ENCODE measurements at regions not wholly inside any gene's neighbourhood (a gene's known extent, or its start where the extent isn't known, plus 50 kb on each side); places are given as distances from the start of the nearest gene placed in this dataset.
A peak's percentile ranks its signal among the peaks of the same experiment; 100 is the strongest.
"Not testable (repeated sequence)": the region's sequence is repeated elsewhere in the genome, so short reads cannot be mapped to it uniquely, and the experiment has no call there.

GRCh38 chr9:135356796-135357195 is 122.8 kb upstream of the PPP1R26 start:
- Mint-ChIP-seq H3K27me3 (peaks cover 6% of the 10 kb centered on the region), H3K4me3 (no peak overlapping the region), H3K27ac (no peak overlapping the region), H3K4me1 (peaks cover 4% of the 10 kb centered on the region), H3K36me3 (ENCODE audit: low read depth) (no peaks in the 10 kb centered on the region), H3K9me3 (no peaks in the 10 kb centered on the region)
- ATAC-seq (replicated peaks) = no peak

DNA sequence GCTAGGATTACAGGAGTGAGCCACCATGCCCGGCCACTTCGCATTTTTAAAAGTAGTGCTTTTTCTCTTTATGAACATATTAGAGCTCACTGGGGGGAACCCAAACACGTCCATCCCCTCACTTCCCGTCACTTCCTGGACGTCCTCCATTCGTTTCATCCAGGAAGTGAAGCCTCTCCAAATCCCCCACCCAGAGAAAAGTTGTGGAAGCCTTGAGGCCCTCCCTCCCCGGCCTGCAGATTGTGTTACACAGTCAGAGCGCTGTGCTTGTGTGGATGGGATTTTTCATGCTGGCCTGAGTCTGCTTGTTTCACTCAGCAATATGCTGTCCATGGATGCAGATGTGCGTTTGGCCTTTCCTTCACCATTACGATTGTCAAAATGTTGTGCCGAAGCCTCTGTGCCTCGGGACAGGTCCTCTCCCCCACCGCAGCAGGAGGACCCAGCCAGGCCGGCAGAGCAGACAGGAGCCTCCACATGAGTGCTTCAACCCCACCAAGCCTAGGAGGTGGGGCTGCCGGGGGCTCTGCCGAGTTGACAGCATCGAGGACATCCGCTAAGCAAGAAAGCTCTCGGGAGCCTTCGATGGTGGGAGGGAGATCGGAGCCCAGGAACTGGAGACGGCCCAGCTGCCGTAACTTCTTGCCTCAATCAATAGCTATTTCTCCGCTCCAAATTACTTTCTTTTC is 121.6 kb upstream of the PPP1R26 start:
- no peak overlapping the region for H3K27ac Mint-ChIP-seq
- H3K4me1 Mint-ChIP-seq = peaks cover 4% of the 10 kb centered on the region
- no peaks in the 10 kb centered on the region for H3K36me3 Mint-ChIP-seq (ENCODE audit: low read depth)
- ATAC-seq (replicated peaks) = no peak
- peaks cover 6% of the 10 kb centered on the region for H3K27me3 Mint-ChIP-seq
- H3K4me3 Mint-ChIP-seq = no peak overlapping the region
- no peaks in the 10 kb centered on the region for H3K9me3 Mint-ChIP-seq

DNA sequence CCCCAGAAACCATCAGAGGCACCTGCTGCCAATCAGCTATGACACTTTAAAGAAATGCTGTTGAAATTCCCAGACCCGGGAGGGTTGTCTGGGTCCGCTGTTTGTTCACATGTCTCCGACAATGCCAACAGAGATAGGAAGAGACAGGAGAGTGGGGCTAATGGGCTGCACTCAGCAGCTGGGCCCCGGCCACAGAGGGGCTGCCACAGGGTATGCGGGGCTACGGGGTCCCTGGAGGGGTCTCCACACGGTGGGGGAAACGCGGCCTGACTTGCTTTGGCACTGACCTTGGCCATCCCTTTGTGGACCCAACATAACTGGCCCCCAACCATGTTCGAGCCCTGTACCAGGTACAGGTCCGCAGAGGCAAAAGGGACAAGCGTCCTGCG is 121.0 kb upstream of the PPP1R26 start:
- Mint-ChIP-seq H3K27me3 (peaks cover 6% of the 10 kb centered on the region), H3K4me1 (peaks cover 4% of the 10 kb centered on the region), H3K4me3 (no peak overlapping the region), H3K36me3 (ENCODE audit: low read depth) (no peaks in the 10 kb centered on the region), H3K9me3 (no peaks in the 10 kb centered on the region), H3K27ac (no peak overlapping the region)
- ATAC-seq (replicated peaks) = no peak

GRCh38 chr9:135359764-135360163 is 119.8 kb upstream of the PPP1R26 start:
- peaks cover 6% of the 10 kb centered on the region for H3K27me3 Mint-ChIP-seq
- no peak overlapping the region for H3K27ac Mint-ChIP-seq
- ATAC-seq (replicated peaks) = peak; percentile 29
- no peaks in the 10 kb centered on the region for H3K36me3 Mint-ChIP-seq (ENCODE audit: low read depth)
- H3K9me3 Mint-ChIP-seq = no peaks in the 10 kb centered on the region
- peaks cover 4% of the 10 kb centered on the region for H3K4me1 Mint-ChIP-seq
- no peak overlapping the region for H3K4me3 Mint-ChIP-seq

DNA sequence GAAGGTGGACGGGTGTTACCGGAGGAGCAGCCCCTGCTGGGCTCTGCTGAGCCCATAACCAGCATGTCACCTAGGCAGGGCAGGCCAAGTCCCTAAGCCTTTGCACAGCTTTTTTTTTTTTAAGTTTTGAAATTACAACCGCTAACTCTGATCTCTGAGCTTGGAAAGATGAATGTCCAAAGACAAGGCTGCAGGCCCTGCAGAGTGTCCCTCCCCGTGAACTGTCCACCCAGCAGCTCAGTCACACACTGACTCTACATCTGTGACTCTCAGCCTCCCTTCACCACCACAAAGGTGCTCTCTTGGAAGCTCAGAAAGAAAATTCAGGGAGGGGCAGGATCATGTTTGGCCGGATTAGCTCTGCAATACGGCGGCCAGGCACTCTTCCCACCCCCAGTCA is 119.0 kb upstream of the PPP1R26 start:
- no peak overlapping the region for H3K4me3 Mint-ChIP-seq
- peaks cover 4% of the 10 kb centered on the region for H3K4me1 Mint-ChIP-seq
- no peak overlapping the region for H3K27ac Mint-ChIP-seq

DNA sequence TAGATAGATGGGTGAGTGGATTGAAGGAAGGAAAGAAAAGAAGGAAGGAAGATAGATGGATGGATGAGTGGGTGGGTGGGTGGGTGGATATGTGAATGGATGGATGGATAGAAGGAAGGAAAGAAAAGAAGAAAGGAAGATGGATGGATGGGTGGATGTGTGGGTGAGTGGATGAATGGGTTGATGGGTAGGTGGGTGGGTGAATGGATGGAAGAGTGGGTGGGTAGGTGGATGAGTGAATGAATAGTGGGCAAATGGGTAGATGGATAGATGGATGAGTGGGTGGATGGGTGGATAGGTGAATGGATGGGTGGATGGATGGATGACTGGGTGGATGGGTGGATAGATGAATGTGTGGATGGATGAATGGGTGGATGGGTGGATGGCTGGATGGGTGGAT is 117.9 kb upstream of the PPP1R26 start:
- H3K36me3 Mint-ChIP-seq (ENCODE audit: low read depth); H3K27me3 Mint-ChIP-seq; H3K4me3 Mint-ChIP-seq; H3K27ac Mint-ChIP-seq; ATAC-seq (replicated peaks); H3K9me3 Mint-ChIP-seq; H3K4me1 Mint-ChIP-seq: not testable (repeated sequence)

More for the DNA sequence above, 119.0 kb upstream of the PPP1R26 start:
- Mint-ChIP-seq H3K27me3 (peaks cover 6% of the 10 kb centered on the region), H3K36me3 (ENCODE audit: low read depth) (no peaks in the 10 kb centered on the region), H3K9me3 (no peaks in the 10 kb centered on the region)
- no peak for ATAC-seq (replicated peaks)

DNA sequence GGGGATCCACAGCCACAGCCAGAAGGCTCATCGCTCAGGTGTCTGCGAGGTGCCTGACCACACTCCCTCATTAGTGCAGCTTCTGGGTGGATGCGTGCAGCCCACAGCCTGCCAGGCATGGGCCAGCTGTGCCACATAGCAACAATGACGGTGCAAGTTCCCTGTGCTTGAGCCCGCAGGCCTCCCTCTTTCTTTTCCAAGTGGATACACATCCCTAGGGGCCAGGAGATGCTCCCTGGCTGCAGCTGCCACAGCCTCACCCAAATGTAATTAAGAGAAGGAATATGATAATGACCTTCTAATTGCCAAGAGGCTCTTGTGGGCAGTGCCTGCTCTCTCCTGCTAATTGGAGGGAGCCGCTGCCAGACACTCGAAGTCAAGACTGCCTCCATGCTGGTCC is 116.0 kb upstream of the PPP1R26 start:
- Mint-ChIP-seq H3K36me3 (ENCODE audit: low read depth) (no peaks in the 10 kb centered on the region), H3K4me1 (peaks cover 4% of the 10 kb centered on the region), H3K27me3 (peaks cover 6% of the 10 kb centered on the region), H3K4me3 (no peak overlapping the region), H3K27ac (no peak overlapping the region), H3K9me3 (no peaks in the 10 kb centered on the region)
- ATAC-seq (replicated peaks) = no peak

DNA sequence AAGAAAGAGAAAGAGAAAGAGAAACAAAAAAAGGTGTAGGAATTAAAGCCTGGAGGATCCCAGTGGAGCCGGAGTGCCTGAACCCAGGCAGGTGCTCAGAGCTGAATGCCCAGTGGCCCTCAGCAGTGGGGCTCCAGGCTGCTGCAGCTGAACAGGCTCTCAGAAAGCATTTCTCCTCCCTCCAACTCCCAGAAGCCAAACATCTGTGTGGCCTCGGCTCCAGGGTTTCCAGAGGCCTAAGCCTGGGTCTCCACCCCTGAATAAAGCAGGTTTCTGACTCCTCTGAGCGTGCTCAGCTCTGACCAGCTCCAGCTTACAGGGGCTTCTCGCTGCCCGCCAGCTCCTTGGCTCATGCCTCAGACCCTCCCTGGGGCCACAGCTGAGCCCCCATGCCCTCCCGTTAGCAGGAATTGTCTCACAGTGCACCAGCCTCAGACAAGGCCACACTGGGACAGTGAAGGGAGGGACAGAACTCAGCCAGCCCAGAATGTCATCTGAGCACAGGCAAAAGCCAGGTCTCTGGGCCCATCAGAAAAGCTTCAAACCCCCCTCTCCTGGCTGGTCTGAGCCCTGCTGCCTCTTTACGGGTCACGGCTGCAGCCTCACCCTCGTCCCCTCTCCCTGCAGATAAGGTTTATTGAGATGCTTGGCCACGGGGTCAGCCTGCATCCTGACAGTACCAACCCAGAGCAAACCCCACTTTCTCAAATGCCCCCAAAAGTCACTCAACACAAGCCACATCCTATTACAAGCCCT is 114.4 kb upstream of the PPP1R26 start:
- ATAC-seq (replicated peaks) = no peak
- Mint-ChIP-seq H3K4me1 (peaks cover 4% of the 10 kb centered on the region), H3K27ac (no peak overlapping the region), H3K4me3 (no peak overlapping the region), H3K27me3 (peaks cover 6% of the 10 kb centered on the region), H3K36me3 (ENCODE audit: low read depth) (no peaks in the 10 kb centered on the region), H3K9me3 (no peaks in the 10 kb centered on the region)

DNA sequence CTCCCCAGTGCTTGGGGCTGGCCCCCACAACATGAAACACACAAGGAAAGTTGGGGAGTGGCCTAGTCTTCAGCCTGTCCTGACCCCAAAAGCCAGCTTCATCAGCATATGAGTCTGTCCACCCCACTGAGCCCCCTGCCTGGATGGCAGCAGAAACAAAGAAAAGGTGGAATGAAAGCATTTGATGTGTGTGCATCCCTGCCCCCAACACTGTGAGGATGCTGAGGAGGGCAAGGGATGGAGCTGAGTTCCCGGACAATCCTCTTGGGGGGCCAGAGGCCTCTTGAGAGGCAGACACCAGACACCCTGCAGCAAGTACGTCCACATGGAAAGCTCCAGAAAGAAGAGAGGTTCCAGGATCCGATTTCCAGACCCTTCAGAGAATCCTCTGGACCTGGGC is 113.5 kb upstream of the PPP1R26 start:
- H3K9me3 Mint-ChIP-seq = no peaks in the 10 kb centered on the region
- no peak for ATAC-seq (replicated peaks)
- no peaks in the 10 kb centered on the region for H3K36me3 Mint-ChIP-seq (ENCODE audit: low read depth)
- H3K4me3 Mint-ChIP-seq = no peak overlapping the region
- peaks cover 6% of the 10 kb centered on the region for H3K27me3 Mint-ChIP-seq
- H3K27ac Mint-ChIP-seq = no peak overlapping the region
- H3K4me1 Mint-ChIP-seq = peaks cover 4% of the 10 kb centered on the region

DNA sequence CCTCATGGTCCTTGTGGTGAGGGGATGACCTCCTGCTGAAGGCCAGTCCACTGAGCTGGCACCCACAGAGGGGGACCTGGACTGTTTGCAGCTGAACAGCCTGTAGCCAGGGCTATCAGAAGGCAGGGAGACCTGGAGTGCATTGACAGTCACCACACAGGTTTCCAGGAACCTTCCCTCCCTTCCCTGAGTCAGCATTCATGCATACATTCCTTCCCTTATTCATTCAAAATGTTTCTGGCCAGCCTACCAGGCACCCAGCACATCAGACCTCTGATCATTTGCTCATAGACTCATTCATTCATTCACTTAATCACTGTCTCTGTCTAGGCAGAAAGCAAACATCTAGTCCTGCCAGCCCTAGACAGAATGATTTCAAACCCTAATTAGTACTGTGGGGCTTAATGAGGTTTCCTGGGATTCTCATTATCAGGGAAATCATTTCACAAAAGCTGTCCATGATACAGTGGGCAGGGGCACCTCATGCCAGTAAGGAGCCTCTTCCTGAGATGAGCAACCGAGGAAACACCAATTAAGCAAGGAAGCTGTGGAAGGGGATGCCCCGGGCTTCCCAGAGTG is 110.1 kb upstream of the PPP1R26 start:
- no peak for ATAC-seq (replicated peaks)
- H3K27ac Mint-ChIP-seq = no peak overlapping the region
- no peaks in the 10 kb centered on the region for H3K9me3 Mint-ChIP-seq
- H3K27me3 Mint-ChIP-seq = peaks cover 5% of the 10 kb centered on the region
- no peaks in the 10 kb centered on the region for H3K4me1 Mint-ChIP-seq
- H3K4me3 Mint-ChIP-seq = no peak overlapping the region
- no peaks in the 10 kb centered on the region for H3K36me3 Mint-ChIP-seq (ENCODE audit: low read depth)

DNA sequence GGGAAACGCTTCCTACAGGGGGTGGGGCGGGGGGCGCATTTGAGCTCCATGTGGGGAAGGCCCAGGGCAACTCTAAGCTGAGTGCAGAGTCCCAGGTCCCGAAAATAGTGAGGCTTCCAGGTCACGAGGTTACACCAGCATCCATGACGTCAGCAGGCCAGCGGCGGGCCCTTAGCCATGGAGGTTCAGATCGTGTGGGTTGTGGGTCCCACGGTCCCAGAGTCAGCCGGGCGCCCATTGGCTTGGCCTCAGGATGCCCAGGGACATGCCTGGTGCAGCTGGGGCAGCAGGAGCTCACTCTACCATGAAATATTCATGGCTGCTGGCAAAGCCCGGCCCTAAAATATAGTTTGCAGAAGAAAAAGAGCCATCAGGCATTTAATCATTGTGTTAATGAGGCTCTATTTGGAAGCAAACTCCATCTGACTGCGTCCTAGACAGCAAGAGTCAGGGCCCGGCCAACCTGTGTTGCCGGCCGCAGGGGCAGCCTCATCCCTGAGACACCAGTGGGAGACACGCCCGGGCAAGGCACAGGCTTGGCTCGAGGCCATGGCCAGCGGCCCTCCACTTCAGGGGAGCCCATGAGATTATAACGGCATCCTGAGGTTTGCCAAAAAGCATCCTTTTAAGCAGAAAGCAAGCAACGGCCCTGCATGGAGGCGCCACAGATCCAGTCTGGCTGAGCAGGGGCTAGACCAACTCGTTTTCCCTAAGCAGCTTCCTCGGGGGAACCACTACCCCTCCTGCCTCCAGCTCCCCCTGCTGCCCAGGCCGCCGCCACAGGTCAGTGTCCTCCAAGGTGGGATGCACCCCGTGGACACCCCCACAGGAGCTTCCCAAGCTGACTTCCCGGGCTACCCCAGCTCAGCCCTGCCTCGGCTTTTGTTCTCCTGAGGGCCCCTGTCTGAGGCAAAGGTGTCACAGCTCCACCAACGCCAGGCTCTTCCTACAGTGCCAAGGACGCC is 108.9 kb upstream of the PPP1R26 start:
- Mint-ChIP-seq H3K36me3 (ENCODE audit: low read depth) (no peaks in the 10 kb centered on the region), H3K27me3 (peaks cover 10% of the 10 kb centered on the region), H3K9me3 (no peaks in the 10 kb centered on the region), H3K27ac (no peak overlapping the region), H3K4me3 (no peak overlapping the region), H3K4me1 (no peaks in the 10 kb centered on the region)
- no peak for ATAC-seq (replicated peaks)

DNA sequence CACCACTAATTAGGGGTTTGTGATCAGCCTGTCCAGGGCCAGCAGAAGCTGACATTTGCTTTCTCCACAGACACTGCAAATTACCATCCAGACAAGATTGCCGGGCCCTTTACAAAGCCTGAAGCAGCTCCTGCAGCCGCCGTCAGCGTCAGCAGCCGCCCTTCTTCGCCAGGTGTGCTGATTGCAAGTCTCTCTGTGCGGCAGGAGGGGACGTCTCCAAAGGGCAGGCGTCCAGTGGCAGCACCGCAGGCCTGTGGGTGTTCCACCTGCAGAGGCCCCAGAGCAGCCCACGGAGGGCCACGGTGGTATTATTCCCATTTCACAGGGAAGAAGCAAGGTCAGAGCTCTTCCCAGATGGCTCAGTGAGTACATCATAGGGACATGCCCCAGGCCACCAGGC is 108.0 kb upstream of the PPP1R26 start:
- Mint-ChIP-seq H3K27me3 (peaks cover 10% of the 10 kb centered on the region), H3K36me3 (ENCODE audit: low read depth) (no peaks in the 10 kb centered on the region), H3K4me3 (no peak overlapping the region), H3K27ac (no peak overlapping the region), H3K4me1 (no peaks in the 10 kb centered on the region), H3K9me3 (no peaks in the 10 kb centered on the region)
- ATAC-seq (replicated peaks) = no peak

DNA sequence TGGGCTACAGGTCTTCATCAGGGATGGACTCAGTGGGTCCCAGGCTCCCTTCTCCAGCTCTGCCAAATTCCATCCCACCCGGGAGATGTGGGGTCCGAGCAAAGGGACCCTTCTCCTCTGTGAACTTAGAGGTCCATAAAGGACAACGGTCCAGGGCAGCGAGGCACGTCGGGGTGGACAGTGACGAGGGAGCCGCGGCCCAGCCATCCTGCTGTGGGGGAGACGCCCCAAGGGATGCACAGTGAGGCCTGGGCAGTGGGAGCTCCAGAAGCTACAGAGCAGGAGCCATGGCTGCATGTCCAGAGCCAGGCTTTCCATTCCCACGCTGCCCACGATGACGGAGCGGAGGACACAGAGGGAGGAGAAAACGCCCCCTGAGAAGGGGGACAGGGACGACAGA is 107.5 kb upstream of the PPP1R26 start:
- ATAC-seq (replicated peaks) = no peak
- Mint-ChIP-seq H3K36me3 (ENCODE audit: low read depth) (no peaks in the 10 kb centered on the region), H3K27me3 (peaks cover 10% of the 10 kb centered on the region), H3K4me1 (no peaks in the 10 kb centered on the region), H3K9me3 (no peaks in the 10 kb centered on the region), H3K27ac (no peak overlapping the region), H3K4me3 (no peak overlapping the region)

DNA sequence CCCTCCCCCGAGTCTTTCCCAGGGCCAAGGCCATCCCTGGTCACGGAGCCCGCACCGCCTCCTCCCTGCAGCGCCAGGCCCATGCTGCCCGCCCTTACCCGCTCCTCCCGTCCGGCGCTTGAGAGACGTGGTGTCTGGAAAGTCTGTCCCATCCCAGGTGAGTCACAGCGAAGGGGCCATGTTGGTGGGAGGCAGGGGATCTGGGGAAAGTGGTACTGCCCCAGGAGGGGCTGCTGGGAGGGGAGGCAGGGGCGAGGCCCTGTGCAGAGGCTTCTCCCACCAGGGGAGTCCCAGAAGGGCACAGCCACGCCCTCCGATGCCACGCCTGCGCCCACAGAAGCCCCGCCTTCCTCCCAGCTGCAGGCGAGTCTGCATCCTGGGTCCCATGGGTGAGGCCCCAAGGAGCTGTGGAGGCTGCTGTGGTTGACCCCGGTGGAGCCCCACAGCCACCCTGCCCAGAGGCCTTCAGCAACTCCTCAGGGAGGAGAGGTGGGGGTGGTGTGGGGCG is 107.0 kb upstream of the PPP1R26 start:
- no peaks in the 10 kb centered on the region for H3K9me3 Mint-ChIP-seq
- no peak overlapping the region for H3K27ac Mint-ChIP-seq
- no peaks in the 10 kb centered on the region for H3K4me1 Mint-ChIP-seq
- ATAC-seq (replicated peaks) = no peak
- peaks cover 10% of the 10 kb centered on the region for H3K27me3 Mint-ChIP-seq
- no peaks in the 10 kb centered on the region for H3K36me3 Mint-ChIP-seq (ENCODE audit: low read depth)
- no peak overlapping the region for H3K4me3 Mint-ChIP-seq

All from activated T-helper 17 cell treated with anti-CD3 and anti-CD28 coated beads, Interleukin-2, amount 50 U/mL, for 72 hours (primary cell).